Sigmoid colon (tissue), 6 donors: ENCODE measurements at regions not wholly inside any gene's neighbourhood (a gene's known extent, or its start where the extent isn't known, plus 50 kb on each side); places are given as distances from the start of the nearest gene placed in this dataset.

Source experiments
- DNase-seq: peaks from one replicate; pipeline ENCODE4 v3.0.0-alpha.2; 2019
- H3K27ac ChIP-seq, 4 donors: fragments of 200-600 bp; sonication (generic); one replicate each; pipeline ENCODE4 v1.5.1; 2016 to 2019; ENCODE audit warnings: mild to moderate bottlenecking in 1 of 4
- H3K27me3 ChIP-seq, 3 donors: fragments of 200-600 bp; sonication (generic); one replicate each; pipeline ENCODE4 v1.5.1; 2019; ENCODE audit warnings: mild to moderate bottlenecking in 1 of 3
- H3K36me3 ChIP-seq, 4 donors: fragments of 200-600 bp; sonication (generic); one replicate each; pipeline ENCODE4 v1.5.1; 2016 to 2019
- H3K4me1 ChIP-seq, 4 donors: fragments of 200-600 bp; sonication (generic); one replicate each; pipeline ENCODE4 v1.5.1; 2017 to 2019
- H3K4me3 ChIP-seq, 4 donors: fragments of 200-600 bp; sonication (generic); one replicate each; pipeline ENCODE4 v1.5.1; 2017 to 2019; ENCODE audit warnings: mild to moderate bottlenecking in 2 of 4, moderate library complexity in 1 of 4
- H3K9me3 ChIP-seq, 4 donors: fragments of 200-600 bp in 3 of 4; sonication (generic) in 3 of 4; one replicate each; pipeline versions ENCODE4 v1.5.1 to v1.6.1; 2013 to 2019
- EP300 ChIP-seq, 4 donors: sonication (generic); formaldehyde crosslinking; IDR thresholded peaks; one replicate each; pipeline ENCODE4 v1.6.1; 2017; ENCODE audit warnings: antibody characterized with exemption in 4 of 4
- POLR2A ChIP-seq, 2 donors: fragments of 450-650 bp; IDR thresholded peaks; one replicate each; pipeline ENCODE4 v1.6.1; 2016; ENCODE audit warnings: antibody characterized with exemption in 2 of 2, mild to moderate bottlenecking in 2 of 2, moderate library complexity in 2 of 2
- POLR2AphosphoS5 ChIP-seq, 4 donors: sonication (generic); formaldehyde crosslinking; IDR thresholded peaks; one replicate each; pipeline ENCODE4 v1.6.1; 2017; ENCODE audit warnings: antibody characterized with exemption in 4 of 4
- WGBS, 2 donors: extraction: QIAGEN DNeasy Blood & Tissue Kit; methylation state at CpG; one replicate each; pipeline ENCODE4 v1.1.7; 2013; 5-methylcytosine and 5-hydroxymethylcytosine counted together
- intact Hi-C: fragments of 100-400 bp; cut with DNase I; formaldehyde crosslinking; loops from one replicate; pipeline ENCODE4 v1.15.1; 2023
- TF ChIP-seq, protein P1 (sequence below), 4 experiments: fragments of 450-650 bp in 3 of 4; fragments of 200-600 bp in 1 of 4; IDR thresholded peaks; one replicate each; pipeline ENCODE4 v1.5.1; 2016 to 2019; ENCODE audit warnings: antibody characterized with exemption in 4 of 4, mild to moderate bottlenecking in 3 of 4, moderate library complexity in 2 of 4
- donor health status: healthy with polysubstance abuse.
- donor health status: healthy.

DNA sequence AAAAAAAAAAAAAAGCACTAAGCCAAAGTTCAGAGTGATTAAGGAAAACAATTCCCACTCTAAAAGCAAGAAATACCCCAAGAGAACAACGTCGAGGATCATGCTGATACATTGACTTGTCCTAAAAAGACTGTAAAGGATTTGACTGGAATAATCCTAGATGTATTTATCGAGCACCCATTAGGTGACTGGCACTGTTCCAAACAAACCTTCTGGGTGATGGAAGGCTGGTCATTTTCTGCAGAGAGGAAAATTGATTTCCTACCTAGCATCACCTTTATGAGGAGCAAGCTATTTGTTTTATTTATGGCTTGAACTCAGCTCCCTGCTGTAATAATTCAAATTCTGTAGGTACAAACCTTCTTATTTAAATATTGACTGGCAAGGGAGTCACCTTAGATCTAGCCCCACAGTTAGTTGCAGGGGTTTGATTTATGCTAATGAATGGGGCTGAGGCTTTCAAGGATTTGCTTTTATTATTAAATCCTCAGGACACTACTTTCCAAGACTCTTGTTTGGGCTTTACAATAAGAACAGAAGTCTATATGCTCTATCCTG is 471.0 kb downstream of the OLFM4 start:
- Histone ChIP-seq H3K27me3 (no peaks in the 10 kb centered on the region), H3K4me1 (no peaks in the 10 kb centered on the region), H3K9me3 (no peaks in the 10 kb centered on the region), H3K27ac (no peak overlapping the region), H3K4me3 (no peak overlapping the region), H3K36me3 (no peaks in the 10 kb centered on the region)
- intact Hi-C loops: no loop called here
- WGBS, 2 donors: 57 to 73% methylated on average over 3 of the region's 3 CpGs
- no peak for DNase-seq
- TF ChIP-seq, protein P1, sequence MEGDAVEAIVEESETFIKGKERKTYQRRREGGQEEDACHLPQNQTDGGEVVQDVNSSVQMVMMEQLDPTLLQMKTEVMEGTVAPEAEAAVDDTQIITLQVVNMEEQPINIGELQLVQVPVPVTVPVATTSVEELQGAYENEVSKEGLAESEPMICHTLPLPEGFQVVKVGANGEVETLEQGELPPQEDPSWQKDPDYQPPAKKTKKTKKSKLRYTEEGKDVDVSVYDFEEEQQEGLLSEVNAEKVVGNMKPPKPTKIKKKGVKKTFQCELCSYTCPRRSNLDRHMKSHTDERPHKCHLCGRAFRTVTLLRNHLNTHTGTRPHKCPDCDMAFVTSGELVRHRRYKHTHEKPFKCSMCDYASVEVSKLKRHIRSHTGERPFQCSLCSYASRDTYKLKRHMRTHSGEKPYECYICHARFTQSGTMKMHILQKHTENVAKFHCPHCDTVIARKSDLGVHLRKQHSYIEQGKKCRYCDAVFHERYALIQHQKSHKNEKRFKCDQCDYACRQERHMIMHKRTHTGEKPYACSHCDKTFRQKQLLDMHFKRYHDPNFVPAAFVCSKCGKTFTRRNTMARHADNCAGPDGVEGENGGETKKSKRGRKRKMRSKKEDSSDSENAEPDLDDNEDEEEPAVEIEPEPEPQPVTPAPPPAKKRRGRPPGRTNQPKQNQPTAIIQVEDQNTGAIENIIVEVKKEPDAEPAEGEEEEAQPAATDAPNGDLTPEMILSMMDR (IDR thresholded peaks at IDR 0.05): no peak
- TF ChIP-seq EP300 (IDR thresholded peaks at IDR 0.05) (no peak), POLR2AphosphoS5 (IDR thresholded peaks at IDR 0.05) (no peak), POLR2A (IDR thresholded peaks at IDR 0.05) (no peak)

DNA sequence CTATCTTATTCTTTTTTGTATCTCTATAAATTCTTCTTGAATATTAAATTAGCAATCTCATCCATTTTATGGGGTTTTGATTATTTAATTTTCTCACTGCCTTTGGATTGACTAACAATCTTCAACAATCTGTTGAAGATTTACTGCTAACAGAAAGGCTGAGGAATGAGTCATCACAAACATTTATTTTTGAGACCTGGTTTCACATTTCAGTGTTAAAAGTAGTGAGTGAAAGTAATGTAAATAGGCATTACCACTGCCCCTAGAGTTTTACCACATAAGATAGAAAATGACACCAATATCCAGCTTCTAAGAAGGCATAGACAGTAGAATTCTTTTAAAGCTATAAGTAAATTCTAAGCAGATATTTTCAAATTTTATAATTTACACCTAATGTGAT is 472.8 kb downstream of the OLFM4 start:
- Histone ChIP-seq H3K27ac (no peak overlapping the region), H3K27me3 (no peaks in the 10 kb centered on the region), H3K9me3 (no peaks in the 10 kb centered on the region), H3K4me1 (no peaks in the 10 kb centered on the region), H3K36me3 (no peaks in the 10 kb centered on the region), H3K4me3 (no peak overlapping the region)
- TF ChIP-seq POLR2AphosphoS5 (IDR thresholded peaks at IDR 0.05): no peak
- no peak for TF ChIP-seq POLR2A (IDR thresholded peaks at IDR 0.05)
- TF ChIP-seq EP300 (IDR thresholded peaks at IDR 0.05): no peak
- TF ChIP-seq, protein P1 (IDR thresholded peaks at IDR 0.05): no peak
- DNase-seq: no peak
- intact Hi-C loops: no loop called here

DNA sequence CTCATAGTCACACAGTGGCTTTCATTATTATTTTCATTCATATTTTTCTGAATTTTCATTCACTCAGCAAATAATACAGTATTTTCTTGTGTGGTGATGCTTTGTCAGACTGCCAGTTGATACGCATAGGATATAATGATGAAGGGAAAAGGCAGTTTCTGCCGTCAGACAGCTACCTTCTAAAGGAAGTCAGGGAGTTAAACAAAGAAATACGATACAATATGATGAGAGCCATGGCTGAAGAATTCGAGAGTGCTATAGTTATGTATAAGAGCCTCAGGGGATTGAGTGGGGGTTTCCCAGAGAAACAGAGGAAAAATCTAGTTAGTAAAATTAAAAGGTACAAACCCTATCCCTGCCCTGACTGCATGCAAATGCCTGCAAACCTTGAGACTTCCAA is 479.1 kb downstream of the OLFM4 start:
- Histone ChIP-seq H3K9me3 (no peaks in the 10 kb centered on the region), H3K4me3 (no peak overlapping the region), H3K4me1 (no peaks in the 10 kb centered on the region), H3K27ac (no peak overlapping the region), H3K27me3 (no peaks in the 10 kb centered on the region), H3K36me3 (no peaks in the 10 kb centered on the region)
- WGBS, 2 donors: 61 to 68% methylated on average over 4 of the region's 4 CpGs
- DNase-seq: no peak
- no peak for TF ChIP-seq POLR2AphosphoS5 (IDR thresholded peaks at IDR 0.05)
- TF ChIP-seq, protein P1 (IDR thresholded peaks at IDR 0.05): no peak
- TF ChIP-seq POLR2A (IDR thresholded peaks at IDR 0.05): no peak
- TF ChIP-seq EP300 (IDR thresholded peaks at IDR 0.05): no peak
- intact Hi-C loops: no loop called here

DNA sequence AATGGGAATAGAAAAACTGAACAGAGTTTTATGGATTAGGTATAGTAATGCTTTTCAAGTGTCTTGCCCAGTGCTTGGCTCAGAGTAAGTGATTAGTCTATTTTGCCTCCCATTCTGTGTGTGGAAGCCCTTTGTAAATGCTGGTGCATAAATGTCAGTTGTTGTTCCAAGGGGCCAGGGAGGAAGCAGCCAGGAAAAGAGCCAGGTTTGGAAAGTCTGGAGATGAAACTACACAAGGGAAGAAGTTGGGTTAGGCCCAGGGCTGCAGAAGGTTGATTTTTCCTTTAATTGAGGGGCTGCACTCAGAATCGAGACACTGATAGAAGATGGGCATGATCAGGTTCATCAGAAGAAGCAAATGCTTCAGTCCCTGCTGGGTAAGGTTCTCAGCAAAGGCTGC is 484.0 kb downstream of the OLFM4 start:
- WGBS, 2 donors: 25 to 45% methylated on average over 1 of the region's 1 CpG
- Histone ChIP-seq H3K4me1 (no peaks in the 10 kb centered on the region), H3K4me3 (no peak overlapping the region), H3K27me3 (no peaks in the 10 kb centered on the region), H3K27ac (no peak overlapping the region), H3K36me3 (no peaks in the 10 kb centered on the region), H3K9me3 (no peaks in the 10 kb centered on the region)
- no peak for DNase-seq
- TF ChIP-seq POLR2A (IDR thresholded peaks at IDR 0.05) (no peak), POLR2AphosphoS5 (IDR thresholded peaks at IDR 0.05) (no peak), EP300 (IDR thresholded peaks at IDR 0.05) (no peak)
- TF ChIP-seq, protein P1 (IDR thresholded peaks at IDR 0.05): no peak
- intact Hi-C loops: no loop called here

DNA sequence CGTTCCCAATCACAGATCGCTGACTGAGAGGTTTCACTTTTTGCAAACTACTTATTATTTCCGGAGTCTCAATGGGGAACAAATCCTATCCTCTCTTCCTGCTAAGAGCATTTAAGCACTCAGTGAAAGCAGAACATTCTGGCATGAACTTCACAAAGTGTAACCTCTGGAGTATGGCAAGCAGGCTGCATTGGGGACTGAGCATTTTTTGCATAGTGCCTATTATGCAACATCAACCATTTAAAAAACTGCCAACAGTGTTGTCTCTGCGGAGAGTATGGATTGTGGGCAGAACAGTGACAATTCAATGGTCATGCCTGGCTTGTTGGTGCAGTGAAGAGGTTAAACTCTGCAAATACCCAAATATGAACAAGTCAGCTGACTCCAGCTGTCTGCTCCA is 484.6 kb downstream of the OLFM4 start:
- no peak overlapping the region for H3K4me3 ChIP-seq
- WGBS, 2 donors: 54 to 67% methylated on average over 4 of the region's 4 CpGs

More for the DNA sequence above, 484.6 kb downstream of the OLFM4 start:
- Histone ChIP-seq H3K36me3 (no peaks in the 10 kb centered on the region), H3K27me3 (no peaks in the 10 kb centered on the region), H3K4me1 (no peaks in the 10 kb centered on the region), H3K9me3 (no peaks in the 10 kb centered on the region), H3K27ac (no peak overlapping the region)
- TF ChIP-seq, protein P1 (IDR thresholded peaks at IDR 0.05): no peak
- no peak for TF ChIP-seq EP300 (IDR thresholded peaks at IDR 0.05)
- TF ChIP-seq POLR2A (IDR thresholded peaks at IDR 0.05): no peak
- TF ChIP-seq POLR2AphosphoS5 (IDR thresholded peaks at IDR 0.05): no peak
- intact Hi-C loops: no loop called here
- DNase-seq: no peak
